SK-N-SH treated with all-trans-retinoic acid at 6 μM for 48 hours (cell line): ENCODE measurements at regions not wholly inside any gene's neighbourhood (a gene's known extent, or its start where the extent isn't known, plus 50 kb on each side); places are given as distances from the start of the nearest gene placed in this dataset.
"Not testable (repeated sequence)": the region's sequence is repeated elsewhere in the genome, so short reads cannot be mapped to it uniquely, and the experiment has no call there.

Source experiments
- GLIS3 ChIP-seq: fragments of 250-450 bp; sonication (Bioruptor Pico); IDR thresholded peaks from 2 replicates; pipeline ENCODE4 v1.5.0; 2020; ENCODE audit warnings: mild to moderate bottlenecking, moderate library complexity
- PATZ1 ChIP-seq: fragments of 250-450 bp; sonication (Bioruptor Pico); IDR thresholded peaks from 2 replicates; pipeline ENCODE4 v1.8.0; 2020; ENCODE audit warnings: mild to moderate bottlenecking, moderate library complexity, borderline replicate concordance
- ZFP30 ChIP-seq: fragments of 450-650 bp; formaldehyde crosslinking; IDR thresholded peaks from 2 replicates; pipeline ENCODE4 v1.5.0; 2022; ENCODE audit warnings: mild to moderate bottlenecking, moderate library complexity
- ZNF8 ChIP-seq: fragments of 450-650 bp; formaldehyde crosslinking; IDR thresholded peaks from 2 replicates; pipeline ENCODE4 v1.5.0; 2020; ENCODE audit warnings: mild to moderate bottlenecking, moderate library complexity

GRCh38 chr10:133753545-133753944 is 127.0 kb upstream of the FRG2B start:
- not testable (repeated sequence) for TF ChIP-seq GLIS3, ZFP30, PATZ1, ZNF8 (CRISPR knock-in tag)
